Central memory CD8-positive, alpha-beta T cell (primary cell): ENCODE measurements at regions not wholly inside any gene's neighbourhood (a gene's known extent, or its start where the extent isn't known, plus 50 kb on each side); places are given as distances from the start of the nearest gene placed in this dataset.
"Not testable (repeated sequence)": the region's sequence is repeated elsewhere in the genome, so short reads cannot be mapped to it uniquely, and the experiment has no call there.

Experiments
- ATAC-seq: fragments of 150-1000 bp; cut with Tn5 transposase; replicated peaks from 2 replicates; pipeline ENCODE4 v1.10.0; 2022; ENCODE audit warnings: mild to moderate bottlenecking, moderate FRiP score, moderate number of reproducible peaks; ENCODE audit not compliant: poor library complexity, severe bottlenecking; ENCODE audit errors: extremely low read depth
- DNase-seq, 2 donors: peaks; one replicate each; pipeline ENCODE4 v3.0.0; 2021; ENCODE audit warnings: low spot score in 2 of 2
- H3K27ac Mint-ChIP-seq: one replicate; pipeline ENCODE4 v1.8.0; 2022; ENCODE audit warnings: low read depth, mild to moderate bottlenecking, moderate library complexity, mixed read lengths
- H3K27me3 Mint-ChIP-seq: one replicate; pipeline ENCODE4 v1.8.0; 2022; ENCODE audit warnings: mixed read lengths
- H3K36me3 Mint-ChIP-seq: one replicate; pipeline ENCODE4 v1.8.0; 2022; ENCODE audit warnings: mild to moderate bottlenecking, moderate library complexity, mixed read lengths; ENCODE audit not compliant: insufficient read depth
- H3K4me1 Mint-ChIP-seq: one replicate; pipeline ENCODE4 v1.8.0; 2022; ENCODE audit warnings: mixed read lengths
- H3K4me3 Mint-ChIP-seq: one replicate; pipeline ENCODE4 v1.8.0; 2022; ENCODE audit warnings: mild to moderate bottlenecking, moderate library complexity, mixed read lengths
- H3K9me3 Mint-ChIP-seq: one replicate; pipeline ENCODE4 v1.8.0; 2022; ENCODE audit warnings: mixed read lengths

GRCh38 chr14:39666386-39666785 is 234.2 kb upstream of the FBXO33 start:
- ATAC-seq, result no peak
- no peak overlapping the region for H3K4me3 Mint-ChIP-seq
- no peaks in the 10 kb centered on the region for H3K36me3 Mint-ChIP-seq

GRCh38 chr14:39665075-39665475 is 232.8 kb upstream of the FBXO33 start:
- no peaks in the 10 kb centered on the region for H3K27me3 Mint-ChIP-seq
- H3K9me3 Mint-ChIP-seq, result peaks cover 11% of the 10 kb centered on the region
- no peaks in the 10 kb centered on the region for H3K4me1 Mint-ChIP-seq
- H3K27ac Mint-ChIP-seq, result no peak overlapping the region
- ATAC-seq, result no peak
- DNase-seq, result no peak
- no peak overlapping the region for H3K4me3 Mint-ChIP-seq
- H3K36me3 Mint-ChIP-seq, result no peaks in the 10 kb centered on the region

More at GRCh38 chr14:39666386-39666785, 234.2 kb upstream of the FBXO33 start:
- H3K4me1 Mint-ChIP-seq, result no peaks in the 10 kb centered on the region
- DNase-seq, result no peak
- H3K27ac Mint-ChIP-seq, result no peak overlapping the region
- no peaks in the 10 kb centered on the region for H3K27me3 Mint-ChIP-seq
- H3K9me3 Mint-ChIP-seq, result peaks cover 11% of the 10 kb centered on the region

DNA sequence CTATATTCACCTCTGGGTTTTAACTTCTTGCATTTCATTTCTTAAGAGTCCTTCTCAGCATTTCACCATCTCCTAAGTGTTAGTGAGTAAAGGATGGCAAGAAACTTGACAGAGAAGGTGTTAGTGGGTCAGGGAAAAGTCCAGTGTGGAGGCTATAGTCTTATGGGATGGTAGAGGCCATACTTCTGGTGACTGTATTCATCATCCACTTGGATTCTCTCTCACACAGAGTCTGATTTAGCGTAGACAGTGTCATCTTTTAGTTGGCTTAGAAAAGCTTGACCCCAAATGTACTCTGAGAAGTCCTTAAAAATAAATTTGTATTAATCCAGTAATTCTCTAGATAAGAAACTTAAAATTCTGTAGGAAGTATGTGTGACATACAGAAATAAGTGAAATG is 232.4 kb upstream of the FBXO33 start:
- Mint-ChIP-seq H3K27ac (no peak overlapping the region), H3K36me3 (no peaks in the 10 kb centered on the region), H3K4me1 (no peaks in the 10 kb centered on the region), H3K9me3 (peaks cover 11% of the 10 kb centered on the region), H3K27me3 (no peaks in the 10 kb centered on the region), H3K4me3 (no peak overlapping the region)
- ATAC-seq (no peak), DNase-seq (no peak)

GRCh38 chr14:39641224-39641623 is 209.0 kb upstream of the FBXO33 start:
- ATAC-seq, result no peak
- H3K4me1 Mint-ChIP-seq, result no peaks in the 10 kb centered on the region
- DNase-seq, result no peak
- no peak overlapping the region for H3K27ac Mint-ChIP-seq
- no peak overlapping the region for H3K4me3 Mint-ChIP-seq
- peaks cover 26% of the 10 kb centered on the region for H3K9me3 Mint-ChIP-seq
- no peaks in the 10 kb centered on the region for H3K27me3 Mint-ChIP-seq
- peaks cover 1% of the 10 kb centered on the region for H3K36me3 Mint-ChIP-seq

DNA sequence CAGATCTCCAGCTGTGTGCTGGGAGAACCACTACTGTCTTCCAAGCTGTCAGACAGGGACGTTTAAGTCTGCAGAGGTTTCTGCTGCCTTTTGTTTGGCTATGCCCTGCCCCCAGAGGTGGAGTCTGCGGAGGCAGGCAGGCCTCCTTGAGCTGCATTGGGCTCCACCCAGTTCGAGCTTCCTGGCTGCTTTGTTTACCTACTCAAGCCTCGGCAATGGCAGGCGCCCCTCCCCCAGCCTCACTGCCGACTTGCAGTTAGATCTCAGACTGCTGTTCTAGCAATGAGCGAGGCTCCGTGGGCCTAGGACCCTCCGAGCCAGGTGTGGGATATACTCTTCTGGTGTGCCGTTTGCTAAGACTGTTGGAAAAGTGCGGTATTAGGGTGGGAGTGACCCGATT is 206.8 kb upstream of the FBXO33 start:
- H3K27ac Mint-ChIP-seq, H3K36me3 Mint-ChIP-seq, H3K27me3 Mint-ChIP-seq, DNase-seq, H3K4me1 Mint-ChIP-seq, H3K4me3 Mint-ChIP-seq, ATAC-seq: not testable (repeated sequence)
- peaks cover 20% of the 10 kb centered on the region for H3K9me3 Mint-ChIP-seq

- Mint-ChIP-seq H3K4me3 (no peak overlapping the region), H3K4me1 (no peaks in the 10 kb centered on the region), H3K36me3 (no peaks in the 10 kb centered on the region), H3K9me3 (peaks cover 11% of the 10 kb centered on the region), H3K27me3 (no peaks in the 10 kb centered on the region), H3K27ac (no peak overlapping the region)
- ATAC-seq (peak; percentile 70), DNase-seq (no peak)
These were observed 195.9 kb upstream of the FBXO33 start for GRCh38 chr14:39628087-39628486.

- H3K9me3 Mint-ChIP-seq, result peaks cover 21% of the 10 kb centered on the region
These were observed 194.7 kb upstream of the FBXO33 start for GRCh38 chr14:39626589-39627576.

GRCh38 chr14:39621678-39622077 is 189.4 kb upstream of the FBXO33 start:
- no peaks in the 10 kb centered on the region for H3K27me3 Mint-ChIP-seq
- no peaks in the 10 kb centered on the region for H3K4me1 Mint-ChIP-seq
- H3K27ac Mint-ChIP-seq, result no peak overlapping the region
- no peaks in the 10 kb centered on the region for H3K36me3 Mint-ChIP-seq
- DNase-seq (no peak), ATAC-seq (no peak)
- peaks cover 24% of the 10 kb centered on the region for H3K9me3 Mint-ChIP-seq
- H3K4me3 Mint-ChIP-seq, result no peak overlapping the region

More at GRCh38 chr14:39626589-39627576, 194.7 kb upstream of the FBXO33 start:
- DNase-seq (no peak), ATAC-seq (no peak)
- H3K27ac Mint-ChIP-seq, result no peak overlapping the region
- no peaks in the 10 kb centered on the region for H3K36me3 Mint-ChIP-seq
- no peaks in the 10 kb centered on the region for H3K4me1 Mint-ChIP-seq
- H3K27me3 Mint-ChIP-seq, result no peaks in the 10 kb centered on the region
- H3K4me3 Mint-ChIP-seq, result no peak overlapping the region

DNA sequence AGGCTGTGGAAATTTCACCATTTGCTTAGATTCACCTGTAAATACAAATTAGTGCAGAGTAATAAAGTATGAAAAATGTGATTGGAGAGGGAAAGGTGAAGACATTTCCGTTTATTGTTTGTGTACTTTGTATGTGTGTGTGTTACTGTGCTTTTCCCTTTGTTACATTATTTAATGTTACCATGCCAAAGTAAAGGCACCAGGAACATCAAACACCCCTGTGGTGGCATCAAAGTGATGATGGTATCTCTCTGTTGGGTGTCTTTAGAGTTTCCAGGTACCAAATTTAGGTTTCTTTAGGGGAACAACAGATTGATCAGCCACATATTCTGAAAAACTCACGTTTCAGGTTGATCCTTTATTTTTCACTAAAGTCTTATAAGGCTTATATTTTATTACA is 189.0 kb upstream of the FBXO33 start:
- Mint-ChIP-seq H3K27me3 (no peaks in the 10 kb centered on the region), H3K27ac (no peak overlapping the region), H3K4me3 (no peak overlapping the region), H3K4me1 (no peaks in the 10 kb centered on the region), H3K9me3 (peaks cover 24% of the 10 kb centered on the region), H3K36me3 (no peaks in the 10 kb centered on the region)
- ATAC-seq (no peak), DNase-seq (no peak)

GRCh38 chr14:39617537-39617936 is 185.3 kb upstream of the FBXO33 start:
- DNase-seq (no peak), ATAC-seq (no peak)
- Mint-ChIP-seq H3K4me3 (no peak overlapping the region), H3K27me3 (no peaks in the 10 kb centered on the region), H3K27ac (no peak overlapping the region), H3K36me3 (no peaks in the 10 kb centered on the region), H3K9me3 (peaks cover 20% of the 10 kb centered on the region), H3K4me1 (no peaks in the 10 kb centered on the region)

DNA sequence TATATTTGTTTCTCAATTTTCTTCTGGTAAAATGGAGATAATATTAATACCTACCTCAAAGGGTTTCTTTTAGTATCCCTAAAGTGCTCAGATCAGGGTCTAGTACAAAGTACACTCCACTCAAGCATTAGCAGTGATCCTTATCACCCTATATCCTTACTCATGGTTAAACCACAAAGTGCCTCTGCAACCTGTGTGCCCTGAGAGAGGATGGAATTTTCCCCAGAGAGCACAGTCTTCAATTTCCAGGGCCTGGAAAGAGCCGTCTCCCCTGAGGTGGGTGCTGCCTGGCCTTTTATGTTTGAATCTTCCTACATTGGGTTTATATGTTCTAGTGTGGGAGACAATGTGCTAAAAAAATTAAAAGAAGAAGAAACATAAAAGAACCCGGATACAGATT is 183.1 kb upstream of the FBXO33 start:
- H3K27ac Mint-ChIP-seq, result no peak overlapping the region
- H3K4me3 Mint-ChIP-seq, result no peak overlapping the region
- no peaks in the 10 kb centered on the region for H3K27me3 Mint-ChIP-seq
- no peak for DNase-seq
- ATAC-seq, result no peak
- H3K9me3 Mint-ChIP-seq, result peaks cover 16% of the 10 kb centered on the region
- H3K36me3 Mint-ChIP-seq, result no peaks in the 10 kb centered on the region
- H3K4me1 Mint-ChIP-seq, result no peaks in the 10 kb centered on the region

DNA sequence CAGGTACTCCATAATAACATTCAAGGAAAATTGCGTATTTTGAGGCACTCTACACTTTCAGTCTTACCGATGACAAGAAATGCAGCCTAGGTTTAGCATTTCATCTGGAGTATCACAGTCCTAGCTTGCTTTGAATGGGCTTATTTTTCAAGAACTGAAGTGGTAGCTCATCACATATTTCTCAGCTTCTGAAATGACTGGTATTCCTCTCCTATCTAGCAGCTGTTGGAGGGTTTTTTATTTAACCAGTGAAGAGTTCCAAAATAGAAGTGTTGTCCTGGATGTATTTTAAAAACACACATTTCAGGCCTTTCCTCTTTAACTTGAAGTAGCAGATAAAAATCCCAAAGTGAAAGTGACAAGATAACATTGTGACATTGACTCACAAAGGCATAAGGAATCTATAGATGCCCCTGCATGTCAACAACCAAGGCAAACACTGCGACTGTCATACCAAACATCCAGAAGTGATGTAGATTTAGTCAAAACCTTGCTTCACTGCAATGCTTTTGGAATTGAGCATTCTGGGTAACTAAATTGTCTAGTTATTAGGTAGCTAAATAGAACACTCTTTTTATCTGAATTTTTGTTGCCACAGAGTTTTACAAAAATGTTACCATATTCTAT is 182.2 kb upstream of the FBXO33 start:
- Mint-ChIP-seq H3K4me1 (no peaks in the 10 kb centered on the region), H3K4me3 (no peak overlapping the region), H3K27ac (no peak overlapping the region), H3K36me3 (no peaks in the 10 kb centered on the region), H3K9me3 (peaks cover 16% of the 10 kb centered on the region), H3K27me3 (no peaks in the 10 kb centered on the region)
- ATAC-seq (no peak), DNase-seq (no peak)

DNA sequence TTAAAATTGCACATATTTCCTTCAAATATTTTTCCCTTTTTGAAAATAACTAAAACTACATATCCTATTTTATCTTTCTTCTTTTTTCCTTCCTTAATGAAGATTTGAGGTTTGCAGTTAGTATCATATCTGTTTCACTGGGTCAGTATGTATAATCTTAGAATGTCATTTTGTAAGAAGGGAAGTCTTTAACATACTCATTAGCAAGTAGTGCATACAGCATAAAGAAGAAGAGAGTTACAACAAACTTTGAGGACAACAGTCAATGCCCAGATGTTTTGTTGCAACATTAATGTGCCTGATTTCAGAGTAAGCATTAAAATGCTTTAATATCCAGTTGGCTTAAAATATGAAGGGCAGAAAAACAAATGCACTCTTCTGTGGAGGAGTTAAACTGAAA is 176.9 kb upstream of the FBXO33 start:
- H3K4me3 Mint-ChIP-seq, result no peak overlapping the region
- no peaks in the 10 kb centered on the region for H3K36me3 Mint-ChIP-seq
- no peaks in the 10 kb centered on the region for H3K27me3 Mint-ChIP-seq
- DNase-seq (no peak), ATAC-seq (no peak)
- H3K9me3 Mint-ChIP-seq, result peaks cover 28% of the 10 kb centered on the region
- H3K27ac Mint-ChIP-seq, result no peak overlapping the region
- no peaks in the 10 kb centered on the region for H3K4me1 Mint-ChIP-seq
